Lung (tissue), 11 donors: ENCODE measurements at regions not wholly inside any gene's neighbourhood (a gene's known extent, or its start where the extent isn't known, plus 50 kb on each side); places are given as distances from the start of the nearest gene placed in this dataset.

Experiments
- ATAC-seq: fragments of 200-7000 bp; cut with Tn5 transposase; one replicate; pipeline ENCODE4 v1.9.1; 2020; ENCODE audit warnings: moderate number of reproducible peaks; ENCODE audit not compliant: insufficient read depth, low FRiP score
- DNase-seq, 3 donors: peaks; one replicate each; pipeline ENCODE4 v3.0.0-alpha.2; 2013 to 2017
- H3K27ac ChIP-seq, 2 donors: one replicate each; pipeline ENCODE4 v1.5.1; 2013; ENCODE audit warnings: mild to moderate bottlenecking in 2 of 2, moderate library complexity in 2 of 2, control low read depth in 1 of 2, inconsistent platforms in 1 of 2, low read depth in 1 of 2, low read length in 1 of 2
- H3K27me3 ChIP-seq, 3 donors: one replicate each; pipeline ENCODE4 v1.5.1; 2013; ENCODE audit warnings: low read length in 2 of 3; ENCODE audit not compliant: control insufficient read depth in 3 of 3, insufficient read depth in 3 of 3
- H3K36me3 ChIP-seq, 4 donors: one replicate each; pipeline ENCODE4 v1.5.1; 2013; ENCODE audit warnings: low read length in 4 of 4, mild to moderate bottlenecking in 1 of 4, moderate library complexity in 1 of 4; ENCODE audit not compliant: control insufficient read depth in 4 of 4, insufficient read depth in 4 of 4
- H3K4me1 ChIP-seq, 5 donors: one replicate each; pipeline ENCODE4 v1.5.1; 2013; ENCODE audit warnings: low read length in 5 of 5, mild to moderate bottlenecking in 2 of 5, moderate library complexity in 1 of 5; ENCODE audit not compliant: control insufficient read depth in 5 of 5, insufficient read depth in 5 of 5
- H3K4me3 ChIP-seq: one replicate; pipeline ENCODE4 v1.5.1; 2013; ENCODE audit warnings: mild to moderate bottlenecking, control low read depth, moderate library complexity
- H3K9ac ChIP-seq, 2 donors: one replicate each; pipeline ENCODE4 v1.5.1; 2013; ENCODE audit warnings: low read length in 2 of 2, control low read depth in 1 of 2; ENCODE audit not compliant: insufficient read depth in 1 of 2
- H3K9me3 ChIP-seq, 4 donors: one replicate each; pipeline ENCODE4 v1.5.1; 2013; ENCODE audit warnings: low read length in 3 of 4, mild to moderate bottlenecking in 1 of 4, moderate library complexity in 1 of 4; ENCODE audit not compliant: control insufficient read depth in 4 of 4, insufficient read depth in 3 of 4
- WGBS, 2 donors: extraction: QIAGEN DNeasy Blood & Tissue Kit; methylation state at CpG; one replicate each; pipeline ENCODE4 v1.1.7; 2013; 5-methylcytosine and 5-hydroxymethylcytosine counted together
- TF ChIP-seq, protein P1 (sequence below): IDR thresholded peaks from 2 replicates; pipeline ENCODE4 v1.5.1; 2012; ENCODE audit warnings: mild to moderate bottlenecking; ENCODE audit errors: control extremely low read depth, extremely low read depth
- donor health status: control.
- donor health status: control.
- donor health status: Bipolar disorder and iron deficiency.
- donor health status: healthy.
- donor health status: DM: yes; HTN: yes; CAD: no.

DNA sequence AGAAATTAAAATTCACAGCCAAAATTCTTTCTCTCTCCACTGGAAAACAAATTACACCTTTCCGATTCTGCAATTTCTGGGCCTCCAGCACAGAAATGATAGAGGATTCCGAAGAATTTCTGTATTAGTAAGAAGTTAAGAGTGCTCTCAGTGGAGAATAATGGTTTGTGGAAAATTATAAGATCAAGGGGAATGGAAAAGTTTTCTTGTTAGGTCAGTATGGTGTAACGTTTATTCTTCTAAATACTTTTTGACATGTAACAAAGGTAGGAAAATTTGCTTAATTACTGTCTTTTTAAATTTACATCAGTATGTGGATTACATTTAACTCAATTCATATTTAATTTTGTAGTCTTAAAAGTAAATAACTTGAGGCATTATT lies 288.3 kb upstream of the NFE2L3 start:
- no peak for ATAC-seq
- Histone ChIP-seq H3K27me3 (peaks cover 24 to 90% (median 86%) of the 10 kb centered on the region in 3 donors), H3K9ac (no peak overlapping the region), H3K27ac (no peak overlapping the region), H3K36me3 (no peaks in the 10 kb centered on the region), H3K4me1 (peaks cover 0 to 14% (median 5%) of the 10 kb centered on the region in 5 donors), H3K4me3 (no peak overlapping the region), H3K9me3 (peaks cover 0 to 13% (median 0%) of the 10 kb centered on the region in 4 donors)
- TF ChIP-seq, protein P1, sequence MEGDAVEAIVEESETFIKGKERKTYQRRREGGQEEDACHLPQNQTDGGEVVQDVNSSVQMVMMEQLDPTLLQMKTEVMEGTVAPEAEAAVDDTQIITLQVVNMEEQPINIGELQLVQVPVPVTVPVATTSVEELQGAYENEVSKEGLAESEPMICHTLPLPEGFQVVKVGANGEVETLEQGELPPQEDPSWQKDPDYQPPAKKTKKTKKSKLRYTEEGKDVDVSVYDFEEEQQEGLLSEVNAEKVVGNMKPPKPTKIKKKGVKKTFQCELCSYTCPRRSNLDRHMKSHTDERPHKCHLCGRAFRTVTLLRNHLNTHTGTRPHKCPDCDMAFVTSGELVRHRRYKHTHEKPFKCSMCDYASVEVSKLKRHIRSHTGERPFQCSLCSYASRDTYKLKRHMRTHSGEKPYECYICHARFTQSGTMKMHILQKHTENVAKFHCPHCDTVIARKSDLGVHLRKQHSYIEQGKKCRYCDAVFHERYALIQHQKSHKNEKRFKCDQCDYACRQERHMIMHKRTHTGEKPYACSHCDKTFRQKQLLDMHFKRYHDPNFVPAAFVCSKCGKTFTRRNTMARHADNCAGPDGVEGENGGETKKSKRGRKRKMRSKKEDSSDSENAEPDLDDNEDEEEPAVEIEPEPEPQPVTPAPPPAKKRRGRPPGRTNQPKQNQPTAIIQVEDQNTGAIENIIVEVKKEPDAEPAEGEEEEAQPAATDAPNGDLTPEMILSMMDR = no peak
- WGBS, 2 donors = 15 to 21% methylated on average over 3 of the region's 3 CpGs
- DNase-seq = peak in 2 of 3 donors; percentile 25 to 58

DNA sequence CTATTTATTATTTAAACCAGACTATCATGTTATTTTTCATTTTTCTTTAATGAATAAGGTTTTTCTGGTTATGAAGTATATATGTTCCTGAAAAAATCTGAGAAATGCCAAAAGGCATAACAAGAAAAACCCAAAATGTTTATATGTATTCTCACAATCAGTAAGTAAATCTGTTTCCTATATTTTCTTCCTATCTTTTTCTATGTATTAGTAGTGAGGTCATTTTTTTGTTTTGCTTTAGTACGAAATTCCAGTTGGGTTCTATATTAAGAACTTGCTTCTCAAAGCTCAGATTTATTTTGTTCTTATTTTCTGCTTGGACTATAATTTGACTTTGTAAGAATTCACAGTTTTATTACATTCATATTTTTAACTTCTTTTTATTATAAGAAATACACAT lies 287.5 kb upstream of the NFE2L3 start:
- ATAC-seq (no peak), DNase-seq (peak in 1 of 3 donors; percentile 23)
- WGBS, 2 donors = 39 to 58% methylated on average over 1 of the region's 1 CpG
- Histone ChIP-seq H3K4me3 (no peak overlapping the region), H3K36me3 (no peaks in the 10 kb centered on the region), H3K27ac (no peak overlapping the region), H3K9me3 (peaks cover 0 to 11% (median 0%) of the 10 kb centered on the region in 4 donors), H3K9ac (no peak overlapping the region), H3K27me3 (peaks cover 17 to 90% (median 86%) of the 10 kb centered on the region in 3 donors), H3K4me1 (peaks cover 0 to 14% (median 5%) of the 10 kb centered on the region in 5 donors)
- TF ChIP-seq, protein P1 = no peak

DNA sequence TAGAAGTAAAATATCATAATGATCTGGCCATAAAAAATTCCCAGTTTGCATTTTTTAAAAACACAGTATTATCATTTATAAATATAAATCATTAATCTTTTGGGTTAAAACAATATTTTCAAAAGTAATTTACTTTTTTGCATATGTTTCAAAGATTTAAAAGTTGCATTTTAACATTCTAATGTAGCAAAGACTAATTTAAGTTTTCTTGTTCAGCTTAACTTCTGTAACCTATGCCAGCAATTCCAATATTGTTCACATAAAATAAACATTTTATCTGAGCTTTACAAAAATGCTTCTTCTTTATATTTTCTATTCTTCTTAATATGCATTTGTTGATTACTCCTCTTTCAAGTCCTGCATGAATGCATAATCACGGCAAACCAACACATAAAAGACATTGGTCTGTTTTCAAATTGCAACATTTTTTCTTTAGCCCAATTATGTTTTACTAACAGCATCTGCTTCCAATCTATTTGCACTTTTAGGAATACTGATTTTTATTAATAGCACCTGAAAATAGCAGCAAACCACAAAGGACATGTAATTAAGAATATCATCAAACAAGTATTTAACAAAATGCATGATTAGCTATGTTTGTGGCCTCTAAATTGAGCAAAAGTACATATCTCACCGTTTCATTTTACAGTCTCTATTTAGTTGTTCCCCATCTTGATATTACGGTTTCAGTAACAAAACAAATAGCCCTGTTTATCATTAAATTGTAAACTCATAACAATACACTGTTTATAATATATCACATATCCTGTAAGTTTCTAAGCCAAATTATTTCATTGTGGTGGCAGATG lies 286.9 kb upstream of the NFE2L3 start:
- no peak for ATAC-seq
- TF ChIP-seq, protein P1 = no peak
- Histone ChIP-seq H3K36me3 (no peaks in the 10 kb centered on the region), H3K9ac (no peak overlapping the region), H3K4me1 (peaks cover 0 to 14% (median 5%) of the 10 kb centered on the region in 5 donors), H3K4me3 (no peak overlapping the region), H3K27ac (no peak overlapping the region), H3K9me3 (peaks cover 0 to 11% (median 0%) of the 10 kb centered on the region in 4 donors), H3K27me3 (peaks cover 20 to 90% (median 85%) of the 10 kb centered on the region in 3 donors)
- 25 to 29% methylated on average over 3 of the region's 3 CpGs for WGBS, 2 donors
- DNase-seq = peak in 1 of 3 donors; percentile 47
